ENCODE measurements at regions not wholly inside any gene's neighbourhood (a gene's known extent, or its start where the extent isn't known, plus 50 kb on each side); places are given as distances from the start of the nearest gene placed in this dataset.

DNA sequence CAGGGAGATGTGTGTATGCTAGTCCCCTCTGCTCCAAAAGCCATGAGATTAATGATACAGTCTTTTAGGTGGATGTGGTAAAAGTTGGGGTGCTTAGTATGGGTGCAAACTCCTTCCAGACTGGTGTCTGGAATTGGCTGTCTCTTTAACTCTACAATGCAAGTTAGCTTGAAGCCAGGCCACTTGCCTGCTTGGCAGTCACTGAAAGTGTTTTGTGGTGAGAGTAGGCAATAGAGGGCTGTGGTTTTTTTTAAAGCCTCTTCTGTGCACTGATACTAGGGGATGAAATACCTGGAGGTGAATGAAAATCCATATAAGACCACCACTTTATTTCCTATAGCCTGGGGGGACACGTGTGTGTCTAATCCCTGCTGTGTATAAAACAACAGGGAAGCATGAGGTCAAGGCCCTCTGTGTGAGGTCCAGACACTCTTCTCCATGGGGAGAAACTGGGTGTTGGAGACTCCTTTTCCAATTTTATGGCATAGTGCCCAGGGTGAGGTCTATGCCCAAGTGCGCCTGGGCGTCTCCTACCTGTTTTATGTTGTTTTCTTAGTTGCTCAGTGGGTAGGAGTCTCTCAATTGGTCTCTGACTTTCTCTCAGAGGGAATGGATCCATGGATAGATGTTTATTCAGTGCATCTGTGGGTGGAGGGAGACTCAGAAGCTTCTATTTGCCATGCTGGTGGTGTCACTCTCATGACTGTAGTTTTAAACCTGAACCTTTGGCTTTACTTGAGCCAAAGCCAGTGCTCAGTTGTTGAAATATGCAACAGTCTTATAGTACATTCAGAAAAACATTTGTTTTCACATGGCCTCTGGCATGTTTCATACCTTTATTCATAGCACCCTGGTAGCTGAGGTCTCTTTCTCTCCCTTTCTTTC is 327.8 kb upstream of the ATP11B start:
- DNase-seq (ENCODE audit: insufficient read length) (no peak), FAIRE-seq (no peak)
- TF ChIP-seq POLR2A (IDR thresholded peaks at IDR 0.05; ENCODE audit: low read depth, low read length) (no peak), POLR2AphosphoS5 (IDR thresholded peaks at IDR 0.05; ENCODE audit: low read depth, low read length) (no peak), TAF1 (IDR thresholded peaks at IDR 0.05; ENCODE audit: borderline replicate concordance, low read depth, low read length) (no peak)

DNA sequence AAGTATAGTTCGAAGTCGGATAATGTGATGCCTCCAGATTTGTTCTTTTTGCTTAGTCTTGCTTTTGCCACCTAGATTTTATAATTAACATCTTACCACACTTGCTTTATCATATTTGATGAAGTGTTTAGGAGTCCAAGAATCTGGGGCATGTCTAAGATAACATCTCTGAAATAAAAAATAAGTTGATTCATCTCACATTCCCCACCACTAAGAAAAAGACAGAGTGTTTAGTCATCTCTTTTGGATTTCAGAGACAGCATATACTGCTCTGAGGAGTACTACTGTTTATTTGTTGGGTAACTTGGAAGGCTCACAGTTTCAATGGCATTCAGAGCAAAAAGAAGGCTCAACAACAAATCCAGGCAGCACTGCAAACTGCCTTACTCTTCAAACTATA is 324.2 kb upstream of the ATP11B start:
- FAIRE-seq (no peak), DNase-seq (ENCODE audit: insufficient read length) (no peak)
- TF ChIP-seq POLR2AphosphoS5 (IDR thresholded peaks at IDR 0.05; ENCODE audit: low read depth, low read length), result no peak
- TF ChIP-seq POLR2A (IDR thresholded peaks at IDR 0.05; ENCODE audit: low read depth, low read length), result no peak

DNA sequence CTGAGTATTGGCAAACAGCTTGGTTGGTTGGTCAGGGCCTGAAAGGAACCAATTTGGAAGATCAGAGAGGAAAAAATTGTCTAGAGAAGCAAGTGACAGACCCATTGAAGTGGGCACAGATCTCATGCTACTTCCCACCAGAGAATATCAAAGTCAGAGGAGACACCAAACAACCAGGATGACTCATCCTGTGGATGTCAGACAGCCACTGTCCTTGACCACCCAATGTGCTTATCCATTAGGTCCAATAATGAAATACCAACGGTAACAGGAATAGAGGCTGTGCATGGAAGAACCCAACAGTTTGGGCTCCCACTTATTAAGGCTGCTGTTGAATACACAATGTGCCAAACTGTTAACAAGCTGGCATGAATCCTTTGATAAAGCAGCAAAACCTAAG is 323.1 kb upstream of the ATP11B start:
- FAIRE-seq (no peak), DNase-seq (ENCODE audit: insufficient read length) (no peak)
- no peak for TF ChIP-seq POLR2AphosphoS5 (IDR thresholded peaks at IDR 0.05; ENCODE audit: low read depth, low read length)

DNA sequence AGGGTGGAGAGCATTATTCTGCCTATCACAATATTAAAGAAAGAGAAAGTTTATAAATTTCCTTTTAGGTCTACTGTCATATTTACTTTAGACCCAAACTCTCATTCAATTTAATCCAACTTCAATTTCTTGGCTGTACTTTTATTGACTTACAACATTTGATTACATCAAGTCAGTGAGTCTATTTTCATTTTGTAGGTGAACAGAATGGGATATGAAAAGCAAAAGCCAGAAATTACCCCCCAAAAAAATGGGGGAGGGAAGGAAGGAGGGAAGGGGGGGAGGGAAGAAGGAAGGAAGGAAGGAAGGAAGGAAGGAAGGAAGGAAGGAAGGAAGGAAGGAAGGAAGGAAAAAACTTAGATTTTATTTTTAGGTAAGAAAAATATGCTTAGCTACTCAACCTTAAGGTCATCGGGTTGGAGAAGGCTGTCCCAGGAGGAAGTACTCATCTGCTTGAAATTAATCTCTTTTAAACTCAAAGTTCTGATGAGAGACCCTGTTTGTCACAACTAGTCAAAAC is 320.1 kb upstream of the ATP11B start:
- FAIRE-seq (no peak), DNase-seq (ENCODE audit: insufficient read length) (no peak)
- TF ChIP-seq TAF1 (IDR thresholded peaks at IDR 0.05; ENCODE audit: borderline replicate concordance, low read depth, low read length), result no peak

DNA sequence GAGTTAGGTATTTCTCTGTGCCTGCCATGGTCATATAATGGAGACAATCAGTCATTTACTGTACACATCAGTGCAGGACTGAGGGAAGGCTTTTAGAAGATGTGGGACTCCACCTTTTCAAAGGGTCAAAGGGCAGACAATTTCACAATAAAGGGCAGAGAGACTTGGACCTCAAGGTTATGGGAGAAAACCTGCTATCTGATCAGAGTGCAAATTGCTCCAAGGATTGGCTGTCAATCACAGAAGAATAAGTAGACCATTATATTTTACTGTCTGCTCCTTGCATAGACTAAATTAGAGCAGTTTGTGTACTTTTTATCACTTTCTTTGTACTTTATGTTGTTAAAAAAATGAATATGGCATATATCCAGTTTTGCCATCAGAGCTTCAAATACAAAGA is 314.9 kb upstream of the ATP11B start:
- DNase-seq (ENCODE audit: insufficient read length) (no peak), FAIRE-seq (no peak)
- no peak for TF ChIP-seq TAF1 (IDR thresholded peaks at IDR 0.05; ENCODE audit: borderline replicate concordance, low read depth, low read length)
- no peak for TF ChIP-seq POLR2AphosphoS5 (IDR thresholded peaks at IDR 0.05; ENCODE audit: low read depth, low read length)
- TF ChIP-seq POLR2A (IDR thresholded peaks at IDR 0.05; ENCODE audit: low read depth, low read length), result no peak

DNA sequence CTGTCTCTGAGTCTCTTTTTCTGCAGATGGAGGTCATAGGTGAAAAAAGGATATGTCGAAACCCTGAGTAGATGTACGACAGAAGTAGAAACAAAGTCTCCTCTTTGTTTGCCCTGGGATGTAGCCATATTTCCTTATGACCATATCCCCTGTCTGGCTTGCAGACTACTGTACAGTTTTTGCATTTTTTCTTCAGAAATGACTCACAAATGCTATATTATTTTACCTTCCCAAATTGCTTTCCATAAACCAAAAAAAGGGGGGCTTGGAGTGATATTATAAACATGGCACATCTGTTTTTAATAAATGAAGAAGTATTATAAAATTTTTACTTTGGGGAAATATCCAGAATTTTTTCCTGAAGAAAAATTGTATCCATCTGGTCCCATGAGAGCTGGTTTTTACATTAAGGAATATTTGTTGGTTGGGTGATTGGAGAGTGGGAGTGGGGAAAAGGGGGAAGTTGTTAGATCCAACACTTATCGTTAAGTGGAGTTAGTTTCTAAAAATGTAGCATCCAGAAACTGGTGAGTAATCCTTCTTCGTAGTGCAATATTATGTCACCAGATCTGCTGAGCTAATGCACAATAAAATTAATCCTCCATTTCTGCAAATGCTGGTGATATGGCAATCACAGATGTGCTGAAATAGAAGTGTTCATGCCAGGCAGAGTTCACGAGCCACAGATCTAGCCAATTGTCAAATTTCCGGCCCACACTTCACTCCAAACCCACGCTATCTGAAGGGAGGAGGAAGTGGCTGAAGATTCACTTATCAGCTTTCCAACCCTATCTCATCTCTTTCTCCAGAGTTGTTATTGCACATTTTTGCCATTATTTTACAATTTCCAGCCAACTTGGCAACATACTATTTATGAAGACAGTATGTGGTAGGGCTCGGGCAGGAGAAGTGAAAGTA is 313.6 kb upstream of the ATP11B start:
- no peak for TF ChIP-seq TAF1 (IDR thresholded peaks at IDR 0.05; ENCODE audit: borderline replicate concordance, low read depth, low read length)
- no peak for TF ChIP-seq POLR2A (IDR thresholded peaks at IDR 0.05; ENCODE audit: low read depth, low read length)
- TF ChIP-seq POLR2AphosphoS5 (IDR thresholded peaks at IDR 0.05; ENCODE audit: low read depth, low read length), result no peak
- no peak for FAIRE-seq
- no peak for DNase-seq (ENCODE audit: insufficient read length)

DNA sequence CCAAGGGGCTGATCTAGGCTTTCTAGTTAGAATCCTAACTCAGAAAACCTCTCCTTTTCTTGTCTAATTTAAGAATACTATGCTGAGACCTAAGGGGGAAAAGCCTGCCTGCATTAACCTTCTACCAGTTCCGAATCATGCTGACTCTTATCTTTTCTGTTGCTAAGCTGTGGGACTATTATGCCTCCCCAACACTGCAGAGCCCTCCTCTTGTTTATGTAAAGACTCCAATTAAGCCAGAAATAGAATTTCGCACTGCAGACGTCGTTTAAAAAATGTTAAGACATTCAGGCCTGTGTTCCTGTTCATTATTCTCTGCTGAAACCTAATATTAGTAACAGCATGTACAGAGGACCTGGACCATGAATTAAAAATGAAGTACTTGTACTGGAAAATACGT is 310.6 kb upstream of the ATP11B start:
- DNase-seq (ENCODE audit: insufficient read length) (no peak), FAIRE-seq (no peak)
- TF ChIP-seq POLR2A (IDR thresholded peaks at IDR 0.05; ENCODE audit: low read depth, low read length), result no peak
- no peak for TF ChIP-seq POLR2AphosphoS5 (IDR thresholded peaks at IDR 0.05; ENCODE audit: low read depth, low read length)
- TF ChIP-seq TAF1 (IDR thresholded peaks at IDR 0.05; ENCODE audit: borderline replicate concordance, low read depth, low read length), result no peak

DNA sequence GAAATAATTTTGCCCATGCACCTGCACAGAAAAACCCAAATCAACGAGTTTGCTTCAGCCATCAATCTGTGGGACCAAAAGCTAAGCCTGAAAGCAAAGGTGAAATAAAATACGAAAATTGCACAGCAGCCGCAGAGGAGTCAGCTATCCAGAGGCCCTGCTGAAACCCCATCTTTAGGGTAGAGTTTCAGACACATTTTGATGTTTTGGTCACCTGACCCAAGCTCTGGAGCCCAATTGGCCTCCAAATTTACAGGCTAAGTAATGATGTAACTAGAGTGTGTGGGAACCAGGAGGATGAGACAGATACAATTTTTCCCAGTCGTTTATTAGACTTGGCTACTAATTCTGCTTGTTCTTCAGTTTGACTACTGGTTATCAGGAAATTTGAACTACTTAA is 308.6 kb upstream of the ATP11B start:
- DNase-seq (ENCODE audit: insufficient read length) (no peak), FAIRE-seq (no peak)
- TF ChIP-seq POLR2AphosphoS5 (IDR thresholded peaks at IDR 0.05; ENCODE audit: low read depth, low read length) (no peak), POLR2A (IDR thresholded peaks at IDR 0.05; ENCODE audit: low read depth, low read length) (no peak)

DNA sequence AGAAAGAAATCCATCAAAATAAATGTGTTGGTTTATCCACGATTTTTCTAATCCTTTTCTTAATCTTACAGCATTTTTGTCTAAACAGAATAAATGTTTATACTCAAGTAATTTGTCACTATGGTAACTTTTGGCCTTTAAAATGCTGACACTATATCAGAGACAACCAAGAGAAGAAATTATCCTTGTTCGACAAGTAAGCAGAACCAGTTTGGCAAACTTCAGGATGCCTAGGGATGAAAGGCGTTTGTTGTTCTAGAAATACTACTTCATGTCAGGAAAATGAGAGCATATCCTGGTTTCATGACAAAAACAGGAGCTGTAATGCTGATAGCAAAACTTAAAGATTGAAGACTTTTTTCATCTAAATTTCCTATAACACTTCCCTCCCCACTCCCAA is 308.0 kb upstream of the ATP11B start:
- FAIRE-seq (no peak), DNase-seq (ENCODE audit: insufficient read length) (no peak)
- no peak for TF ChIP-seq POLR2A (IDR thresholded peaks at IDR 0.05; ENCODE audit: low read depth, low read length)
- no peak for TF ChIP-seq POLR2AphosphoS5 (IDR thresholded peaks at IDR 0.05; ENCODE audit: low read depth, low read length)
- TF ChIP-seq TAF1 (IDR thresholded peaks at IDR 0.05; ENCODE audit: borderline replicate concordance, low read depth, low read length), result no peak

DNA sequence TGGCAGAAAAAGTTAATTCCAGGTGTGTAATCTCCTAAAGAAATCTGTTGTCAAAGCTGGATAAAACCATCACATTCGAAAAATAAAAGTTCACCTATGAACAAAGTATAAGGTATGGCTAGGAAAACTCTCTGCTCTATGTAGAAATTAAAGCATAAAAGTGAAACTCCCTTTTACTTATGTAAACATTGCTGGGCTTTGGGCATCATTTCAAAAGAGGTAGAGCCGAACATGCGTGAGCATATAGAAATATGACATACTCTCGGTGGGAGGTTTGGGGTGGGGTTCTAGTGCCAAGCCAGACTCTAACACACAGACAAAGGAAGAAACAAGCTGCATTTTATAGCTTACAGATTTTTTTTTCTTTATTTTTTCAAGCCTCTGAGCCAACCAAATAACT is 306.8 kb upstream of the ATP11B start:
- no peak for TF ChIP-seq TAF1 (IDR thresholded peaks at IDR 0.05; ENCODE audit: borderline replicate concordance, low read depth, low read length)
- TF ChIP-seq POLR2AphosphoS5 (IDR thresholded peaks at IDR 0.05; ENCODE audit: low read depth, low read length), result no peak
- DNase-seq (ENCODE audit: insufficient read length), result no peak
- FAIRE-seq, result no peak

DNA sequence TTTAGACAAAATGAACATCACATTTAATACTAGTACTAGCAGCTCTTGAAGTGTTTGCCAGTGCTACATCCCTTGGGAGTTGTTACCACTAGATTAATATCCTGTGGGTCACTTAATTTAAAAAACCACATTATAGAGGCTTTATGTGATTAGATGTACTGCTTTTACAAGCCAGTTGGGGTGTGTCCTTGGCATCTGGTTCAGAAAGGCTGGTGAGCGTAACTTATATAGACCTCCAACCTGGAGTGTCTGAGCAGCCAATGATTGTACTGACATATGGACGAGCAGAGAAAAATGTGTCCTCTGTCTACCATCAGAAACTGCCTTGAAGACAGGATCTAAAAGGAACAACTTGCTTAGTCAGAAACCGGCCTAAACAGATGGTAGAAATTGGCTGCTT is 306.2 kb upstream of the ATP11B start:
- TF ChIP-seq POLR2AphosphoS5 (IDR thresholded peaks at IDR 0.05; ENCODE audit: low read depth, low read length) (no peak), POLR2A (IDR thresholded peaks at IDR 0.05; ENCODE audit: low read depth, low read length) (no peak), TAF1 (IDR thresholded peaks at IDR 0.05; ENCODE audit: borderline replicate concordance, low read depth, low read length) (no peak)
- no peak for DNase-seq (ENCODE audit: insufficient read length)
- no peak for FAIRE-seq

DNA sequence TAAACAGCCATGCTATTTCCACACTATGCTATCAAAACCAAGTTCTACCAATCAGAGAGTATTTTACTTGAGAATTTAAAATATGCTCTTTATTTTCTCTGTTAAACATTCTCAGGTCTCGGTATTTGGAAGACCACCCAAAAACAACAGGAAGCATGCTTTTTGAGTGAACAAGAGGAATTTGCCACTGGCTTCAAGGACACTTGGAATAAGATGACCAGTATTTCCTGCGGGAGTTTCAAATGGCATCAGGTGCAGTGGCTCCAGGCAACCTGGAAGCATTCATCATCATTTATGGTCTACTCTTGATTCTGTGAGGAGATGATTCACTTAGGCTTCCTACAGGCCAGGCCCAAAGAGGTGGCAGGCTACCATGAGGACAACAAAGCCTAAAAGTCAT is 305.7 kb upstream of the ATP11B start:
- FAIRE-seq (no peak), DNase-seq (ENCODE audit: insufficient read length) (no peak)

More for the DNA sequence above, 305.7 kb upstream of the ATP11B start:
- TF ChIP-seq POLR2A (IDR thresholded peaks at IDR 0.05; ENCODE audit: low read depth, low read length), result no peak
- no peak for TF ChIP-seq TAF1 (IDR thresholded peaks at IDR 0.05; ENCODE audit: borderline replicate concordance, low read depth, low read length)
- no peak for TF ChIP-seq POLR2AphosphoS5 (IDR thresholded peaks at IDR 0.05; ENCODE audit: low read depth, low read length)

Measured in GM12892 (cell line).